Bronchial epithelial cell (primary cell): ENCODE measurements at regions not wholly inside any gene's neighbourhood (a gene's known extent, or its start where the extent isn't known, plus 50 kb on each side); places are given as distances from the start of the nearest gene placed in this dataset.
A peak's percentile ranks its signal among the peaks of the same experiment; 100 is the strongest.
"Not testable (repeated sequence)": the region's sequence is repeated elsewhere in the genome, so short reads cannot be mapped to it uniquely, and the experiment has no call there.

Experiments used
- DNase-seq: peaks from one replicate; pipeline ENCODE4 v3.0.0-alpha.2; 2010; ENCODE audit warnings: low read depth
- FAIRE-seq: peaks from 2 replicates; lab custom pipeline; 2011; peaks lifted over from hg19 to GRCh38; lab: Jason Lieb, UNC
- H3K27me3 ChIP-seq: 2 replicates; pipeline ENCODE4 v1.5.1; 2011; ENCODE audit warnings: low read length; ENCODE audit not compliant: control insufficient read depth, insufficient read depth
- H3K36me3 ChIP-seq: 2 replicates; pipeline ENCODE4 v1.5.1; 2011; ENCODE audit warnings: low read length; ENCODE audit not compliant: control insufficient read depth, insufficient read depth
- H3K4me3 ChIP-seq: 2 replicates; pipeline ENCODE4 v1.5.1; 2011; ENCODE audit warnings: mild to moderate bottlenecking, low read depth, low read length, control low read depth
- TF ChIP-seq, protein P1 (sequence below): IDR thresholded peaks from 2 replicates; pipeline ENCODE4 v1.5.1; 2011; ENCODE audit warnings: mild to moderate bottlenecking, moderate library complexity, low read length, control low read depth, inconsistent platforms; ENCODE audit not compliant: insufficient read depth, severe bottlenecking

DNA sequence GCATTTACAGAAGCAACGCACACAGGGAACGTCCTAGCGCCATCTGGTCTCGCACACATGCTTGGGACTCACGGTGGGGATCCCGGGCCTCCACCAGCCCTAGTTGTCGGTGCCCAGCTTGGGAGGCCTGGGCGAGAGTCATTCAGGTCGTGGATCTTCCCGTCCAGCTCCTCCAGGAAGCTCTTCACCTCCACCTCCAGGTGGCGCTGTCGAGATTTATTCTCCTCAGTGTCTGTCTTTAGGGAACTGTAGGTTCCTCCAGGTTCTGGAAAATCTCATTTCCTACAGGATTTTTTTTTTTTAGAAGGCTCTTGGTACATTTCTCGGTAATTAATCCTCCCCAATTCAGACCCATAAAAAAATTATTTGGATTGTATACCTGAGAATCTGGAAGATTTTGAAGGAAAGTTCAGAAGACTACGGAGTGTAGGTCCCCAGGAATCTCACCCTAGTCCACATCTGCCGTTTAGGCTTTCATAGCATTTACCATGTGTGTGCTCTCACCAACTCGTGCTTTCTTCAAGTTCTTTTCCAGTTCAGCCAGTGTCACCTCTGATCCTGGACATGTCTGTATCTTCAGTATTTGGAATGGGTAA, 910.0 kb downstream of the TMEM121 start:
- H3K27me3 ChIP-seq: no peaks in the 10 kb centered on the region
- H3K36me3 ChIP-seq: no peaks in the 10 kb centered on the region
- DNase-seq (no peak), FAIRE-seq (no peak)
- TF ChIP-seq, protein P1, sequence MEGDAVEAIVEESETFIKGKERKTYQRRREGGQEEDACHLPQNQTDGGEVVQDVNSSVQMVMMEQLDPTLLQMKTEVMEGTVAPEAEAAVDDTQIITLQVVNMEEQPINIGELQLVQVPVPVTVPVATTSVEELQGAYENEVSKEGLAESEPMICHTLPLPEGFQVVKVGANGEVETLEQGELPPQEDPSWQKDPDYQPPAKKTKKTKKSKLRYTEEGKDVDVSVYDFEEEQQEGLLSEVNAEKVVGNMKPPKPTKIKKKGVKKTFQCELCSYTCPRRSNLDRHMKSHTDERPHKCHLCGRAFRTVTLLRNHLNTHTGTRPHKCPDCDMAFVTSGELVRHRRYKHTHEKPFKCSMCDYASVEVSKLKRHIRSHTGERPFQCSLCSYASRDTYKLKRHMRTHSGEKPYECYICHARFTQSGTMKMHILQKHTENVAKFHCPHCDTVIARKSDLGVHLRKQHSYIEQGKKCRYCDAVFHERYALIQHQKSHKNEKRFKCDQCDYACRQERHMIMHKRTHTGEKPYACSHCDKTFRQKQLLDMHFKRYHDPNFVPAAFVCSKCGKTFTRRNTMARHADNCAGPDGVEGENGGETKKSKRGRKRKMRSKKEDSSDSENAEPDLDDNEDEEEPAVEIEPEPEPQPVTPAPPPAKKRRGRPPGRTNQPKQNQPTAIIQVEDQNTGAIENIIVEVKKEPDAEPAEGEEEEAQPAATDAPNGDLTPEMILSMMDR: no peak
- H3K4me3 ChIP-seq: no peak overlapping the region

DNA sequence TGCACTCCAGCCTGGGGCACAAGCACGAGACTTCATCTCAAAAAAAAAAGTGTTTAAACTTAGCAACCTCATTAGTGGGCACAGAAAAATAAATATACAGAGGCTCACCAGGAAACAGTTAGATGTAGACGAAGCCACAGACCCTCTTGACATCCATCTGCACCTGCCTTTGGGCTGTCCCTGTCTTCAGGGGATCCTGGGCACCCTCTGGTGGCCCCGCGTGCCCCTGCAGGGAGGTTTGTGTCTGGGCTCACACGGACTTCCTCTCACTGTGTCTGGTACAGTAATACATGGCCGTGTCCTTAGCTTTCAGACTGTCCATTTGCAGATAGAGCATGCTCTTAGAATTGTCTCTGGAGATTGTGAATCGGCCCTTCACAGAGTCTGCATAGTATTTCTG, 916.5 kb downstream of the TMEM121 start:
- no peak for DNase-seq
- Histone ChIP-seq H3K27me3 (no peaks in the 10 kb centered on the region), H3K4me3 (no peak overlapping the region), H3K36me3 (no peaks in the 10 kb centered on the region)
- TF ChIP-seq, protein P1: no peak
- FAIRE-seq: no peak

DNA sequence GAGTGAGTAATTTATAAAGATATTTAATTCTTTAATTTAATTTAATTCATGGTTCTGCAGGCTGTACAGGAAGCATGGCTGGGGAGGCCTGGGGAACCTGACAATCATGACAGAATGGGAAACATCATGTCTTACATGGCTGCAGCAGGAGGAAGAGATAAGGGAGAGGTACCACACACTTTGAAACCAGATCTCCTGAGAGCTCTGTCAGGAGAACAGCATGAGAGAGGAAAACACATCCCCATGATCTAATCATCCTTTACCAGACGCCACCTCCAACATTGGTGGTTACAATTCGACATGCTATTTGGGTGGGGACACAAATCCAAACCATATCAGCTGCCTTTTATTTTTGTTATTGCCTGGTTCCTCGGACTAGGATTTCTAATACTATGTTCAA, 928.6 kb downstream of the TMEM121 start:
- FAIRE-seq: no peak
- TF ChIP-seq, protein P1: no peak

DNA sequence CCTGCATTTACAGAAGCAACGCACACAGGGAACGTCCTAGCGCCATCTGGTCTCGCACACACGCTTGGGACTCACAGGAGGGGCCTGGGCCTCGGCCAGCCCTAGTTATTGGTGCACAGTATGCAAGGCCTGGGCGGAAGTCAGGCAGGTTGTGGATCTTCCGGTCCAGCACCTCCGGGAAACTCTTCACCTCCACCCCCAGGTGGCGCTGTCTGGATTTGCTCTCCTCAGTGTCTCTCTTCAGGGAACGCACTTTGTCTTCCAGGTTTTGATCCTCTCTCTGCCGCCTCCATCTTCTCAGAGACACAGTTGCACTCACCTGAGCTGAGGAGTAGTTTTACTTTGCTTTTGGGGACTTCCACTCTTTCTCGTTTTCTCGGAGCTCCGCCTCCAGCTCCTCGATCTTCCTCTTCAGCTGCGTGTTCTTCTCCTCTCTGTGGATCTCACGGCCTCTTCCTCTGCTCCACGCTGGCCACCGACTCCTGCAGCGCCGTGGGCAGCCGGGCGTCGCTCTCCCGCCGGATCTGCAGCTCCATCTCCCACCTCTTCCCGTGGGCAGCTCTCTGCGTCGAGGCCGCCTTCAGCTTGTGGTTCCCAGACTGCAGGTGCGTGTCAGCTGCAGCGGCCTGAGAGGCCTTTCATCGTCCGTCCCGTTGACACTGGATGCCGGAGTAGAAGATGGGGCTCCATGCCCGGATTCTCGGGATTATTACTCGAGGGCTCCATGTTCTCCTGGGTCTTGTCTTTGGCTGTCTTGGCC, 933.8 kb downstream of the TMEM121 start:
- Histone ChIP-seq H3K36me3 (no peaks in the 10 kb centered on the region), H3K27me3 (no peaks in the 10 kb centered on the region), H3K4me3 (no peak overlapping the region)
- FAIRE-seq (no peak), DNase-seq (no peak)
- TF ChIP-seq, protein P1: no peak

More for the DNA sequence above, 928.6 kb downstream of the TMEM121 start:
- Histone ChIP-seq H3K4me3 (no peak overlapping the region), H3K27me3 (no peaks in the 10 kb centered on the region), H3K36me3 (no peaks in the 10 kb centered on the region)
- no peak for DNase-seq

DNA sequence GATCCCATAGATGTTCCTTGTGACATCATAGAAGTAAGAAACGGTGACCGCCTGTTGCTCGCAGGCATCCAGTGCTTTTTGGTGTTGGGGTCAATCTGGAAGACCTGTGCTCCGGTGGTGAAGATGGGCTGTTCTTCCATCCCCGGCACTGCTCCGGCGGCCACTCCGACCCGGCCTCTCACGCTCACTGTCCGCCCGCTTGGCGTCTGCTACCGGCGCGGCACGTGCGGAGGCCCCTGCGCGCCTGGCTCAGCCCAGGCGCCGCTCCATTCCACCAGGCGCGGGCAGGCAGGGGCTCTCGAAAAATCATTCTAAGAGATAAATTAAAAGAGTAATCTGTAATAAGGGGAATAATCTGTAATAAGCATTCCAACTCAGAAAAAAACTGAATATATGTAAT, 934.5 kb downstream of the TMEM121 start:
- Histone ChIP-seq H3K4me3 (no peak overlapping the region), H3K36me3 (no peaks in the 10 kb centered on the region), H3K27me3 (no peaks in the 10 kb centered on the region)
- no peak for FAIRE-seq
- DNase-seq: no peak
- TF ChIP-seq, protein P1: no peak

DNA sequence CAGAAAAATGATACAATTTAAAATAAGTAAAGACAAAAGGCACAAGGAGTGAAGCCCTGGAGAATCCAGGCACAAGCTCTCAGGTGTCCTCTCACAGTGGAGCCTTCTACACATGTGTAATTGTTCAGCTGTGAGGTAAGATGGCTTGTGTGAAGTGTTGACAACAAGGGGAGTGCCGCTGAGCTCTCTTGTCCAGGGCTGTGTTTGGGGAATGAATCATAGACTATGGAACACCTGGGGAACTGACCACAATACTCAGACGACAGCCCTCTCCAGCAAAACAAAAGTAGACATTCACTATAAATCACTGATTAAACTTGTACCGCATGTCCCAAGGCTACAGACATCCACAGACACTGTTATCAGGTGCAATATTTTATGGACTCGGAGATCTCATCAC, 940.1 kb downstream of the TMEM121 start:
- H3K36me3 ChIP-seq, H3K27me3 ChIP-seq, H3K4me3 ChIP-seq, FAIRE-seq: not testable (repeated sequence)
- DNase-seq: peak; percentile 68

DNA sequence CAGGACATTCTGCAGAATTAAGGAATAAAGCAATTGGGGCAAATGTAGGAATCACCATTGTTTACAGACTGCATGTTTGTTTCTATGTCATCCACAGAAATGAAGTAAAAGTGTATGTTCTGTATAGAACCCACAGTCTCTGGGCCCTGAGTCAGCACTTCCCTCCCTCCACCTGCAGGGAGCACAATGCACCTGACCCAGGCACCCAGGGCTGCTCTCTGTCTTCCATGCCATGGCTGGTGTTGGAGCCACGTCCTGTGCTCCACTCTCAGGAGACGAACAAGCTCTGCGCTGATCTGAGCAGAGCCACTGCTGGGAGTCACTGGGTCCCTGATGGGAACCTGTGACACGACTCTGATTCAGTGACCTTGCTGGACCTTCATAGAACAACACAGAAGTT, 942.5 kb downstream of the TMEM121 start:
- FAIRE-seq: peak; percentile 60

DNA sequence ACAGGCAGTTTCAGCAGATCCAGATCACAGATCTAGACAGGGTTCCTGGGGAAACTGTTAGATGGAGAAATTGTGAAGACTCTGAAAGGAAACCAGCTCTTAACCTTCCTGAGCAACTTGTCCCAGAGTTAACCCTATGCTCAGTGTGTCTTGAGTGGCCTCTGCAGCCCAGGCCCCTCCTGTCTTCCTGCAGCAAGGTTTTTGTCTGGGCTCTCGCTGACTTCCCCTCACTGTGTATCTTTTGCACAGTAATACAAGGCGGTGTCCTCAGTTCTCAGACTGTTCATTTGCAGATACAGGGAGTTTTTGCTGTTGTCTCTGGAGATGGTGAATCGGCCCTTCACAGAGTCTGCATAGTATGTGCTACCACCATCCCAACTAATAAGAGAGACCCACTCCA, 943.6 kb downstream of the TMEM121 start:
- FAIRE-seq, H3K27me3 ChIP-seq, H3K4me3 ChIP-seq, DNase-seq, H3K36me3 ChIP-seq: not testable (repeated sequence)

More for the DNA sequence above, 942.5 kb downstream of the TMEM121 start:
- not testable (repeated sequence) for DNase-seq, H3K36me3 ChIP-seq, H3K4me3 ChIP-seq, H3K27me3 ChIP-seq

DNA sequence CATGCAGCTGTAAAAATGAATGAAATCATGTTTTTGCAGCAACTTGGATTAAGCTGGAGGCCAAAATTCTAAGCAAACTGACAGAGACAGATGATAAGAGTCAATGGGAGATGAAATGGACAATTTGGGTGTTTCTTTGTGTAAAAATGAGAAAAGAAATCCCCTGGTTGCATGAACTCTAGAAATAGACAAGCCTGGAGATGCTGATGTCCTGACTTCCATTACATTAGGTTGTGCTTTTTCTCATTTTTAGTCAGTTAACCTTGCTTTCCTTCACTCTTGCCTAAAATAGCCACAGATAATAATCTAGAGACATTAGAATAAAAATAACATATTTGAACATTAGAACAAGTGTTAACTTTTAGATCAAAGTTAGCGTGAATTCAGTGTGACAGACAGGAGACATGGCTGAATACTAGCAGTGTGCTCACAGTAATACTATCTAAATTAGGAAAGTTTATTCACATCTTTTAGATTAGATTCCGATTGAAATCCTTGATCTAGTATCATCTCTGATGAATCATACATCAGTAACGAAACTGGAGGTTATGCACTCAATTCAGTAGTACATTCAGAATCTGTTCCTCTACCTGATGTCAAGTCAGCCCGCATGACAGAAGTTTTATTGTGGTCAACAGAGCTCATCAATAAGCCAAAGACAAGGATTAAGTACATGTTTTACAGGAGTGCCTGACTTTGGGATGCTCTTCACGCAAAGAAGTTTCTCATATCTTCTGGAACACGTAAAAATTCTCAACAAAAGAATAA, 948.1 kb downstream of the TMEM121 start:
- not testable (repeated sequence) for H3K36me3 ChIP-seq, H3K27me3 ChIP-seq, DNase-seq, FAIRE-seq, H3K4me3 ChIP-seq
